LoVo (cell line): ENCODE measurements at regions not wholly inside any gene's neighbourhood (a gene's known extent, or its start where the extent isn't known, plus 50 kb on each side); places are given as distances from the start of the nearest gene placed in this dataset.
"Not testable (repeated sequence)": the region's sequence is repeated elsewhere in the genome, so short reads cannot be mapped to it uniquely, and the experiment has no call there.

Experiments used
- DNase-seq: peaks from one replicate; pipeline ENCODE4 v3.0.0-alpha.2; 2016; ENCODE audit warnings: low spot score

DNA sequence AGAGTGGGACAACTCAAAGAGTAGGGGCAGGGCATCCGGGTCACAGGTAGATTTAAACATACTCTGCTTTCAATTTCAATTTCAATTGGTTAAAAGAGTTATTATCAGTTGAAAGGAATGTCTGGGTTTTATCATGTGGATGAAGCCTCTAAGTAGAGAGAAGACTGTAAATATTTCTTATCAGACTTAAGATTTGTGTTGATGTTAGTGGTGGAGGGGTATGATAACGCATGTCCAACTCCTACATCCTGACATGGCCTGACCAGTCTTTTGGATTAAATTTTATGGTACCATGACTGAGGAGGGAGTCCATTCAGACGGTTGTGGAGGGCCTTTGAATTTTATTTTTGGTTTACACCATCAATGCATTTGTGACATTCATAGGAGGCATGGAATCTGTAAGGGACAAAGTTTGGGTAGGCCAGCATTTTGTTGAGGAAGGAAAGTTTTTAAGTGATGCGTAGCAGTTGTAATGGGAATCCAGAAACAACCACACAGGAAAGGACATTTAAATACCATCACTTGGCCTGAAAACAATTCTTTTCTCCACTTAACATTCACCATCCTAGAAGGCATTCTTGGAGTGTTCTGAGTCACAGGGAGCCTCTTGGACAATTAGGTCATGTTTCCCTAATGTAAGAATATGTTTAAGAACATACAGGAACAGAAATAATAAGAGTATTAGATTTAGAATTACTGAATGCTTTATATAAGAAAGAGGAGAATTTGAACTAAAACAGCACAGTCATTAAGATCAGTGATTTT lies 371.9 kb downstream of the ATP23 start:
- no peak for DNase-seq

DNA sequence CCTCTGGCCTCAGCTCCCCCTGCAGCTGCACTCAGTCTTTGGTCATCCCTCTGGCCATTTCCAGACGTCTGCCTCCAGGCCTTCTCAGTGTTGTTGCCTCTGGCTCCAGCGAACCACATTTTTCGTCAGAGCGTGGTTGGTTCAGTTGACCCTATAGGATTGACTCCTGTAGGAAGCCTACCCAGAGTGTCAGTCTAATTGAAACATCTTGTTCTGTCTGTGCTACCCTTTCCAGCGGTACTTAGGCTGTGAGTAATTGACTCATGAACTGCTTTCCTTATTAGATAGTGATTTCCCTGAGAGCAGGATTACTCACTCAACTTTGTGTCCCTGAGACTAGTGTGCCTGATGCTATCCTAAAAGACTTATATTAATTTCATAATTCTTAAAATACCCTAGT lies 373.2 kb downstream of the ATP23 start:
- DNase-seq: no peak

- no peak for DNase-seq
Measured at GRCh38 chr12:58316926-58317325, 375.6 kb downstream of the ATP23 start.

GRCh38 chr12:58321414-58321813 lies 380.0 kb downstream of the ATP23 start:
- DNase-seq: no peak

DNA sequence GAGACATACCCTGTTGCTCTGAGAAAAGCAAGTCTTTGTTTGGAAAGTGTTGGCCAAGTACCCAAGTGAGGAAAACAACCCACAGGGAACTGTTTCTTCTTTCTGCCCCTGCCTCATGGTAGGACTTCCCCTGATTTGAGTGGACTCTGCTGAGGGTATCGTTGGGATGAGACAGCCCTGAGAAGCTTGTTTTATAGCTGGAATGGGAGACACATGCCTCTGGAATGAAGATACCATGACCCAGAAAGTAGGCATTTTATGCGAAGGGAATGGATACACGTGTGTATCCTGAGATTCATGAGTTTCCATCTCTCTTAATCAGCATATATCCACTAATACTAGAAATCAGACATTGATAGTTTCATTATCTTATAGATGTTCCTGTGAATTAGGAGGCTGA lies 382.3 kb downstream of the ATP23 start:
- no peak for DNase-seq

DNA sequence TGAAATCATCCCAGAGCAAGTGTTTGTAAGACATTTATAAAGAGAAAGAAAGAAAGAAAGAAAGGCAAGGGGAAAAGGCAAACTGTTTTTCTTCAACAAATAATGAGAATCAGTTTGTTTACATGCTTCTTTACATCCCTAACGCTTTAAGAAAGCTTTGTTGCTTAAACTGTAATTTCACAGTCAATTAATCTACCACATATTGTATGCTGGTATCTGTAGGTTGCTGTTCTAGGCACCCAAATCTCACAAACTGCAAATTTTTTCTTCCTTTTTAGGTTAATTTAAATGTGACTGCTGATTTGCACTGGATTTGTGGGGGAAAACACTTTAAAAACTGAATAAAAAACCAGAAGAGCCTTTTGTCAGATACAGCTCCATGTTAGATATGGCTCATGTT lies 384.2 kb downstream of the ATP23 start:
- no peak for DNase-seq

GRCh38 chr12:58326534-58326933 lies 385.2 kb downstream of the ATP23 start:
- no peak for DNase-seq

GRCh38 chr12:58336581-58337242 lies 395.3 kb downstream of the ATP23 start:
- peak; percentile 84 for DNase-seq

DNA sequence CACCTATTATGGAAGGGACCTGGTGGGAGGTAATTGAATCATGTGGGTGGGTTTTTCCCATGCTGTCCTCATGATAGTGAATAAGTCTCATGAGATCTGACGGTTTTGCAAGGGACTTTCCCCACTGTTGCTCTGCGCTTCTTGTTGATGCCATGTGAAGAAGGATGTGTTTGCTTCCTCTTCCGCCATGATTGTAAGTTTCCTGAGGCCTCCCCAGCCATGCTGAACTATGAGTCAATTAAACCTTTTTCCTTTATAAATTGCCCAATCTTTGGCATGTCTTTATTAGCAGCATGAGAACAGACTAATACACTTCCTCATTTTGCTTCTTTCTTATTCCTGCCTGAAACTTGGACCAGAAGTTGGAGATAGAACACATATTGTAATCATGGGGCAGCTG lies 396.2 kb downstream of the ATP23 start:
- DNase-seq: not testable (repeated sequence)

DNA sequence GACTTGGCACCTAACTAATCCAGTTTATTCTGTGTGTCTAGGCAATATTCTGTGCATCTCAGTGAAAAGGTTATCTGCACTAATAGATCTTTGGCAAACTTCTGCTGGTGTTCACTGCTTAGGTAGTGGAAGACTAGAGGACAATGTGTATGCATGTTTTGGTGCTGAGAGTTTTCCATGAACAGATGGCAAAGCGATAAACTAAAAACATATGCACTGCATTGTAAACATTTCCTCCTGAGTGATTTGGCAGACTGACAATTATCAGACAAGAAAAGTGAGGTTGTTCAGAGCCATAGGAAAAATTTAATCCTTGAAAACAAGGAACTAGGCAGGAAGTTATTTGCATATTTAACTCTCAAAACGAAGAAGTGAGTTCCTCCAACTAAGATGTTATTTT lies 400.4 kb downstream of the ATP23 start:
- no peak for DNase-seq

- DNase-seq: no peak
Measured at GRCh38 chr12:58342736-58343135, 401.4 kb downstream of the ATP23 start.

DNA sequence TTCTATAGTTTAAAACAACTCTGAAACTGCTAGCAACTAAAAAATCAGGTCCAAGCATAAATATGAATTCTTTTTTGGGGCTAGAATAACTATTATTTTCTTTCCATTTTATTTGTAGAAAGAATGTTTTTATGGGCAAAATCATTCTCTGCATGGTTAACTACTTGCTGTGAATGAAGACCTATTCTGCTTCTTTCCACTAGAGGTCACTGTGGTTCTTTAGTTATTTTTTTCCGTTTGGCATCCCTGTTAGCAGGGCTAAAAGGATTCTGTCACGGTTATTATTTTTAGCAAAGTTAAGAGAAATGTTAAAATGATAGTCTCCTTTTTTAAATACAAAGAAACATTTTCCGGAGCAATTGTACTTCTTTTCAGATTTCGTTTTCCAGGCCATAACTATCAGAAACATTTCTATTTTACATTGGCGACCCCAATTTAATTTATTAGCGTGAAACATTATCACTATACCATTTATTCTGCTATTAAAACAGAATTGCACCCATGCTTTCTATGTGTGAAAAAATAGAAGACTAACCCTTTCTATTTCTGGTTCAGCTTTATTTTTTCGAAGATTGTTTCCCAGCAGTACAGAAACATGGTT lies 404.8 kb downstream of the ATP23 start:
- DNase-seq: peak; percentile 79

GRCh38 chr12:58347188-58347587 lies 405.8 kb downstream of the ATP23 start:
- DNase-seq: no peak

DNA sequence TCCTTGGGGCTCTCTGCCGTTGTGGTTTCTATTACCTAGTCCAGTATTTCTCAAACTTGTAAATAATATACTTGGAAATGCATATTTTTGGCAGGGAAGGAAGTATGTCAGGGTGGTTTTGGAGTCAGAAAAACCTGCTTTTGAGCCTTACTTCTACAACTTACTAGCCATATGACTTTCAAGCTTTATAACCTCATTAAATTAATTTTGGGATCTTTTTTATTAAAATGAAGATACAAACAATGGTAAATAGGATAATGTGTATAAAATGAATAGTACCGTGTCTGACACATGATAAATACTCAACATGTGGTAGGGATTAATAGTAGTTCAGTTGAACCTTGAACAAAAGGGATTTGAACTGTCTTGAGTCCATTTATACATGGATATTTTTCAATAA lies 406.3 kb downstream of the ATP23 start:
- no peak for DNase-seq

GRCh38 chr12:58349161-58349560 lies 407.8 kb downstream of the ATP23 start:
- DNase-seq: no peak

DNA sequence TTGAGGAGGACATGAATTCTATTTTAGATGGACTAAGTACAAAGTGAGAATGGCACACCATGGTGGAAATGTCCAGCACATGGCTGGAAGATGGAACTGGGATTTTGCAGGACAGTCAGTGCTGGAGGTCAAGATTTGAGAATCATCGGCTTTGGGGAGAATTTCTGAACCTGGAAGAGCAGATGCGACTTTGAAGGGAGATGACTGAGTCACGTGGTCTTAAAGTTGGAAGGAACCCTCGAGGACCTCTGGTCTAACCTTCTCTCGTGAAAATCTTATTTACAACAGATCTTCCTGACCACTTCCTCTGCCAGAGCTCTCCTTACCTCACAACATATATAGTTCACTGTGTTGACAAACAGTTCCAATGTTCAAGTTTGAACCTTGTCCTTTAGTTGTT lies 415.4 kb downstream of the ATP23 start:
- DNase-seq: no peak

GRCh38 chr12:58357511-58357910 lies 416.1 kb downstream of the ATP23 start:
- no peak for DNase-seq

DNA sequence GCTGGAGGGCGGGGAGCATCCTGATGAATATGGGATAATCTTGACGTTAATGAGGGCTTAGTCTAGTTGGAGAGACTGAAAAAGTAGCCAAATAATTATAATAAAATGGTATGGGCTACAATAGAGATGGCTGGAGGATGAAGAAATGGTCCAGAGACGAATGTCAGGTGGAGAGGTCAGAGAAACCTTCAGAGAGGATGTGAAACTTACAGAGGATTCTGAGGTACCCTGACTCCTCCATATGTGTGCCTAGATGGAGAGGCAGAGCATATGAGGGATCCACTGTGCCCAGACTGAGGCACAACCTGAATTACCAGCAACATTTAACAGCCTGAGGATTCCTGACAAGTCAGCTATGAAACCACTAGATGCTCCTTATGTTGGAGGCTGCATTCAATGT lies 417.0 kb downstream of the ATP23 start:
- DNase-seq: no peak

- DNase-seq: no peak
Measured at GRCh38 chr12:58359084-58359483, 417.7 kb downstream of the ATP23 start.

- DNase-seq: no peak
Measured at GRCh38 chr12:58361056-58361455, 419.7 kb downstream of the ATP23 start.

- no peak for DNase-seq
Measured at GRCh38 chr12:58363971-58364370, 422.6 kb downstream of the ATP23 start.

- peak; percentile 49 for DNase-seq
Measured at GRCh38 chr12:58364389-58365086, 423.2 kb downstream of the ATP23 start.

DNA sequence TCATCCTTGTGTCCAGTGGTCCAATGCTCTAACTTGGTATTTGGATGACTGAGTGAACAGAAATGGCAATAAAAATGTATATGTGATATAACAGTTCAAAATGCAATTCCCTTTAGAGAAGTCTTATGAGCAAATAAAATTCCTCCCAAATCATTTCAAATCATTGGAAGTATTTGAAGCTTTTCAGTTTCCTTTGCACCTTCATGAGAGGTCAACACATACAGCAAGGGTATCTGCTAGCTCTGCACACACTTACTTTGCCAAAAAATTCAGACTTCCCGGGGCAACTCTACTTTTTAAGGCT lies 423.7 kb downstream of the ATP23 start:
- DNase-seq: no peak
